H9 (cell line): ENCODE measurements at regions not wholly inside any gene's neighbourhood (a gene's known extent, or its start where the extent isn't known, plus 50 kb on each side); places are given as distances from the start of the nearest gene placed in this dataset.

Experiments used
- DNase-seq: peaks from one replicate; pipeline ENCODE4 v3.0.0-alpha.2; 2017
- H2AFZ ChIP-seq: one replicate; pipeline ENCODE4 v1.6.1; 2013; ENCODE audit warnings: mild to moderate bottlenecking, low read length, control low read depth, moderate library complexity
- H2AK5ac ChIP-seq: 2 replicates; pipeline ENCODE4 v1.6.1; 2013; ENCODE audit warnings: low read length, control low read depth, mixed read lengths; ENCODE audit not compliant: insufficient read length
- H2BK120ac ChIP-seq: one replicate; pipeline ENCODE4 v1.6.1; 2013; ENCODE audit warnings: low read depth, mild to moderate bottlenecking, low read length, control low read depth, inconsistent platforms; ENCODE audit not compliant: poor library complexity, severe bottlenecking
- H2BK12ac ChIP-seq: 2 replicates; pipeline ENCODE4 v1.6.1; 2013; ENCODE audit warnings: low read length, control low read depth, mixed read lengths, low read depth; ENCODE audit not compliant: insufficient read length
- H2BK15ac ChIP-seq: 2 replicates; pipeline ENCODE4 v1.6.1; 2013; ENCODE audit warnings: low read depth, low read length, control low read depth
- H2BK20ac ChIP-seq: one replicate; pipeline ENCODE4 v1.6.1; 2013; ENCODE audit warnings: low read depth, mild to moderate bottlenecking, low read length, control low read depth, inconsistent platforms; ENCODE audit not compliant: poor library complexity, severe bottlenecking
- H2BK5ac ChIP-seq: 2 replicates; pipeline ENCODE4 v1.6.1; 2013; ENCODE audit warnings: low read length, control low read depth, mixed read lengths; ENCODE audit not compliant: insufficient read length
- H3K14ac ChIP-seq: 2 replicates; pipeline ENCODE4 v1.6.1; 2013; ENCODE audit warnings: low read length, control low read depth; ENCODE audit not compliant: insufficient read depth
- H3K18ac ChIP-seq: 2 replicates; pipeline ENCODE4 v1.6.1; 2013; ENCODE audit warnings: low read depth, mild to moderate bottlenecking, mixed read lengths, low read length, control low read depth; ENCODE audit not compliant: insufficient read length
- H3K23ac ChIP-seq: 2 replicates; pipeline ENCODE4 v1.6.1; 2013; ENCODE audit warnings: low read length, control low read depth, mixed read lengths, low read depth; ENCODE audit not compliant: insufficient read length
- H3K23me2 ChIP-seq: 2 replicates; pipeline ENCODE4 v1.6.1; 2013; ENCODE audit warnings: low read depth, mild to moderate bottlenecking, mixed read lengths, low read length, control low read depth; ENCODE audit not compliant: insufficient read length, poor library complexity, severe bottlenecking
- H3K27ac ChIP-seq: 2 replicates; pipeline ENCODE4 v1.5.1; 2013; ENCODE audit warnings: low read length, control low read depth, mixed read lengths, low read depth; ENCODE audit not compliant: insufficient read length
- H3K27me3 ChIP-seq: 2 replicates; pipeline ENCODE4 v1.6.1; 2013; ENCODE audit warnings: low read length, control low read depth, inconsistent platforms; ENCODE audit not compliant: insufficient read depth
- H3K4ac ChIP-seq: 2 replicates; pipeline ENCODE4 v1.6.1; 2013; ENCODE audit warnings: low read depth, mild to moderate bottlenecking, control low read depth, inconsistent platforms, low read length, moderate library complexity
- H3K4me1 ChIP-seq: 2 replicates; pipeline ENCODE4 v1.6.1; 2013; ENCODE audit warnings: low read length, control low read depth, inconsistent platforms; ENCODE audit not compliant: insufficient read depth
- H3K4me2 ChIP-seq: 2 replicates; pipeline ENCODE4 v1.6.1; 2013; ENCODE audit warnings: low read length, control low read depth, mixed read lengths; ENCODE audit not compliant: insufficient read length, insufficient read depth
- H3K56ac ChIP-seq: 2 replicates; pipeline ENCODE4 v1.6.1; 2013; ENCODE audit warnings: low read depth, mild to moderate bottlenecking, mixed read lengths, low read length, control low read depth; ENCODE audit not compliant: insufficient read length
- H3K79me1 ChIP-seq: 2 replicates; pipeline ENCODE4 v1.6.1; 2013; ENCODE audit warnings: low read depth, mild to moderate bottlenecking, moderate library complexity, low read length, control low read depth, inconsistent platforms; ENCODE audit not compliant: insufficient read depth, poor library complexity, severe bottlenecking
- H3K79me2 ChIP-seq: 2 replicates; pipeline ENCODE4 v1.6.1; 2013; ENCODE audit warnings: low read length, control low read depth, inconsistent platforms; ENCODE audit not compliant: insufficient read depth
- H3K9ac ChIP-seq: 2 replicates; pipeline ENCODE4 v1.6.1; 2013; ENCODE audit warnings: low read length, control low read depth, mixed read lengths; ENCODE audit not compliant: insufficient read length; ENCODE audit errors: extremely low read depth
- H3K9me3 ChIP-seq: one replicate; pipeline ENCODE4 v1.6.1; 2013; ENCODE audit warnings: low read depth, low read length, inconsistent platforms; ENCODE audit not compliant: control insufficient read depth
- H3T11ph ChIP-seq: one replicate; pipeline ENCODE4 v1.6.1; 2013; ENCODE audit warnings: mild to moderate bottlenecking, low read length, control low read depth, inconsistent platforms
- H4K20me1 ChIP-seq: one replicate; pipeline ENCODE4 v1.6.1; 2013; ENCODE audit not compliant: control insufficient read depth, insufficient read length, insufficient read depth
- H4K5ac ChIP-seq: 2 replicates; pipeline ENCODE4 v1.6.1; 2013; ENCODE audit warnings: low read depth, mild to moderate bottlenecking, mixed read lengths, low read length, control low read depth; ENCODE audit not compliant: insufficient read length
- H4K8ac ChIP-seq: replicated peaks from 2 replicates; pipeline ENCODE4 v1.6.1; 2013; ENCODE audit warnings: low read length, control low read depth, mixed read lengths, low read depth; ENCODE audit not compliant: insufficient read length
- H4K91ac ChIP-seq: 2 replicates; pipeline ENCODE4 v1.6.1; 2013; ENCODE audit warnings: low read depth, mild to moderate bottlenecking, moderate library complexity, mixed read lengths, low read length, control low read depth; ENCODE audit not compliant: insufficient read length
- H3K27ac Mint-ChIP-seq, 3 experiments: 2 replicates in 2 of 3; 3 replicates in 1 of 3; pipeline ENCODE4 v1.8.0; 2020 to 2021; ENCODE audit warnings: mixed read lengths in 3 of 3, mild to moderate bottlenecking in 1 of 3, moderate library complexity in 1 of 3
- H3K27me3 Mint-ChIP-seq: 2 replicates; pipeline ENCODE4 v1.8.0; 2021; ENCODE audit warnings: low read depth, mild to moderate bottlenecking, moderate library complexity, mixed read lengths
- H3K36me3 Mint-ChIP-seq, 3 experiments: 2 replicates in 2 of 3; 3 replicates in 1 of 3; pipeline ENCODE4 v1.8.0; 2020 to 2021; ENCODE audit warnings: low read depth in 3 of 3, mixed read lengths in 3 of 3; ENCODE audit not compliant: insufficient read depth in 1 of 3
- H3K4me1 Mint-ChIP-seq, 2 experiments: 2 replicates each; pipeline ENCODE4 v1.8.0; 2020; ENCODE audit warnings: mixed read lengths in 2 of 2
- H3K4me3 Mint-ChIP-seq, 2 experiments: 2 replicates in 1 of 2; 3 replicates in 1 of 2; pipeline ENCODE4 v1.8.0; 2020 to 2021; ENCODE audit warnings: mild to moderate bottlenecking in 2 of 2, mixed read lengths in 2 of 2, moderate library complexity in 1 of 2
- H3K9me3 Mint-ChIP-seq, 2 experiments: 2 replicates in 1 of 2; 3 replicates in 1 of 2; pipeline ENCODE4 v1.8.0; 2020; ENCODE audit warnings: mild to moderate bottlenecking in 2 of 2, mixed read lengths in 2 of 2, moderate library complexity in 1 of 2
- CTCF ChIP-seq: fragments of 200-600 bp; sonication (generic); conservative IDR thresholded peaks from 3 replicates; pipeline ENCODE4 v1.8.0; 2021; ENCODE audit warnings: antibody characterized with exemption, mild to moderate bottlenecking
- WGBS: extraction: QIAGEN DNeasy Blood & Tissue Kit; methylation state at CpG from one replicate; pipeline ENCODE4 v1.1.7; 2013; ENCODE audit warnings: missing lambda C conversion rate, low lambda C conversion rate, mixed read lengths; ENCODE audit not compliant: insufficient read length; ENCODE audit errors: extremely low coverage; 5-methylcytosine and 5-hydroxymethylcytosine counted together

- Histone ChIP-seq H3K9me3 (no peaks in the 10 kb centered on the region), H3K23me2 (no peaks in the 10 kb centered on the region), H2AK5ac (no peak overlapping the region), H2AFZ (no peak overlapping the region), H2BK120ac (no peak overlapping the region), H3K18ac (no peak overlapping the region), H3K23ac (no peak overlapping the region), H3K4me1 (no peaks in the 10 kb centered on the region), H3K79me1 (no peaks in the 10 kb centered on the region), H4K20me1 (no peaks in the 10 kb centered on the region), H4K91ac (no peak overlapping the region), H3T11ph (no peak overlapping the region), H3K14ac (no peak overlapping the region; the same call in 1 of the 2 replicates), H2BK15ac (no peak overlapping the region), H3K27ac (no peak overlapping the region), H4K8ac (no peak overlapping the region), H4K5ac (no peak overlapping the region), H3K9ac (no peak overlapping the region), H2BK12ac (no peak overlapping the region), H2BK5ac (no peak overlapping the region), H3K79me2 (no peaks in the 10 kb centered on the region), H3K4ac (no peak overlapping the region), H3K27me3 (no peaks in the 10 kb centered on the region), H3K56ac (no peak overlapping the region), H3K4me2 (no peak overlapping the region), H2BK20ac (no peak overlapping the region)
- Mint-ChIP-seq H3K9me3 (no peaks in the 10 kb centered on the region), H3K4me3 (no peak overlapping the region), H3K36me3 (peaks cover 3 to 50% (median 8%) of the 10 kb centered on the region in 3 experiments; a peak in 6 of 7 replicates), H3K27me3 (no peaks in the 10 kb centered on the region; the same call in 1 of the 2 replicates), H3K4me1 (no peaks in the 10 kb centered on the region), H3K27ac (no peak overlapping the region)
- no peak for DNase-seq
- no CpG with 5 or more reads among the region's 2 CpGs for WGBS
- TF ChIP-seq CTCF, result no peak
Observed at GRCh38 chr7:149595541-149595940, 97.9 kb upstream of the ZNF746 start.
